NAMALWA (cell line): ENCODE measurements at regions not wholly inside any gene's neighbourhood (a gene's known extent, or its start where the extent isn't known, plus 50 kb on each side); places are given as distances from the start of the nearest gene placed in this dataset.
A peak's percentile ranks its signal among the peaks of the same experiment; 100 is the strongest.

Experiments used
- DNase-seq: peaks from one replicate; pipeline ENCODE4 v3.0.0-alpha.2; 2015; ENCODE audit warnings: low spot score

GRCh38 chr5:107808671-107809137 is 138.0 kb upstream of the EFNA5 start:
- DNase-seq = no peak

DNA sequence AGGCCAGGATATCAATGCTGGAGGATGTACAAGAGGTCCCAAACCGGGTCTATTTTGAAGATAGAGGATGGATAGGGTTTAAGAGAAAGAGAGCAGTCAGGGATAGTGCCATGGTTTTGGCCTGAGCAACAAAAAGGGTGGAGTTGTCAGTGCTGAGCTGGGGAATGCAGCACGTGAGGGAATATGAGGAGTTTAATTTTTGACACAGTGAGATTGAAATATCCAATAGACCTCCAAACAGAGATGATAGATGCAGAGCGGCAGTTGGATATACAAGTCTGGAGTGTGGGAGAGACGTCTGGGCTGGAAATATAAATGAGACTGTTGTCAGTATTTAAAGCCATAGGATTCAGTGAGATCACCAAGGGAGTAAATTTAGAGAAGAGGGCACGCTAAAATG is 136.7 kb upstream of the EFNA5 start:
- DNase-seq = no peak

DNA sequence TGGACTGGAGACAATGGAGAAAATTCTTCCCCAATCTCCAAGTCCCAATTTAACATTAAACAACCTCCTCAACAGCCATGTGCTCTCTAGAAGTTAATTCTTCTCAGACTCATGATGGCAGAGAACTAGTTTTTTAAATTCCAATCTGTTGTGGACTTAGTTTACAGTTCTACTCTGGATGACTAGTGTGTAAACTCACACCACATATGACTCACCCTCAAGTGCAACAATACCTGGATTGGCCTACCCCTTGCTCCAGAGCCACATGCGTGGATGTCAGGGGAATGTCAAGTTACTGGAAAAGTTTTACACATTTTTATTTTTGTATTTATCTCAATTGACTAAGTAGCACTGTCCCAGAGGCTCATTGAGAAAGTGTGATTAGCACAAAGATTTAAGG is 136.0 kb upstream of the EFNA5 start:
- DNase-seq = no peak

- no peak for DNase-seq
These were observed 135.5 kb upstream of the EFNA5 start for GRCh38 chr5:107806271-107806670.

DNA sequence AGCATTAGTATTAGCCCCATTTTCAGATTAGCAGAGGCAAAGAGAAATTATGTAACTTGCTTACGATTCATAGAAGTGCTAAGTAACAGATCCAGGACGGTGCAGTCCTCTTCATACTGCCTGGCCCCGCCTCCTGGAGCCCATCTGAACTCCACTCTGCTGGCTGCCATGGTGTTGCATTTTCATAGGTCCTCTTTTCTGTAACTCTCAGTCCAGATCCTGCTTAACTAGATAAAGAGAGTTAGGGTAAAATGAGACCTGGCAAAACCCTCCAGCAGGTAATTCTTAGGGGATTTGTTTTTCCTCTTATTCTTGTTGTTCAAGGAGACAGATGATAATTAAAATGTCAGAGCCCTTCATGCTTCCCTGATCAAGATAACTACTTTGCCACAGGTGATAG is 135.1 kb upstream of the EFNA5 start:
- no peak for DNase-seq

GRCh38 chr5:107805166-107805565 is 134.4 kb upstream of the EFNA5 start:
- DNase-seq = no peak

- no peak for DNase-seq
These were observed 133.0 kb upstream of the EFNA5 start for GRCh38 chr5:107803728-107804127.

DNA sequence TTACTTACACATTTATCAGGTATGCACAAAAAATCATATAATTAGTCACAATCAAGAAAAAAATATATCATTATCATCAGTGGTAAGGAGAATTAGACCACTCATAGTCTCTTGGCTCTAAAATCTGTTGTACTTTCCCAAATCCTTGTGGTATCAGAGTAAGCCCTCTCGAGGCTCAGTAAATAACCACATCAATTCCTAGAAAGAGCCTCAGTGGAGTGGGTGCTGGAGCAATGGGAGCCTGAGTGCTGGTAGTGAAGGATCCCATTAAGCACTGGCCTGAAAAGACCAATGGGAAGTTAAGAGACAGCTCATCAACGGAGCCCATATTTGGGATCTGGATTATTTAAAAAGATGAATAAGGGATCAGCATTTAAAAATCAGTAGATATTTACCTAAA is 130.3 kb upstream of the EFNA5 start:
- no peak for DNase-seq

- DNase-seq = no peak
These were observed 128.6 kb upstream of the EFNA5 start for GRCh38 chr5:107799306-107799705.

DNA sequence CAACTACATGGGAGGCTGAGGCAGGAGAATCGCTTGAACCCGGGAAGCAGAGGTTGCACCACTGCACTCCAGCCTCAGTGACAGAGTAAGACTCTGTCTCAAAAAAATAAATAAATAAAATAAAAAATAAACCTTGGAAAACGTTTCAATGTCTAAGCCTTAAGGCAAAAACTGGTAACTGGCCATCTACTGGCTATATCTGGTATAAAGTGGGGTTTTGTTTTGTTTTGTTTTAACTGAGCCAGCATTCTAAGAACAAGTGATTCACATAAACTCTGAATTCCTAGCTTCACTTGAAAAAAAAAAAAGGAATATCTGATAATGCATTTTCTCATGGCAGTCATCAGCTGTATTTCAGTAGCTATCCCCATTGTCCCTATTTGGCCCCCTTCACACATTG is 126.1 kb upstream of the EFNA5 start:
- DNase-seq = no peak

DNA sequence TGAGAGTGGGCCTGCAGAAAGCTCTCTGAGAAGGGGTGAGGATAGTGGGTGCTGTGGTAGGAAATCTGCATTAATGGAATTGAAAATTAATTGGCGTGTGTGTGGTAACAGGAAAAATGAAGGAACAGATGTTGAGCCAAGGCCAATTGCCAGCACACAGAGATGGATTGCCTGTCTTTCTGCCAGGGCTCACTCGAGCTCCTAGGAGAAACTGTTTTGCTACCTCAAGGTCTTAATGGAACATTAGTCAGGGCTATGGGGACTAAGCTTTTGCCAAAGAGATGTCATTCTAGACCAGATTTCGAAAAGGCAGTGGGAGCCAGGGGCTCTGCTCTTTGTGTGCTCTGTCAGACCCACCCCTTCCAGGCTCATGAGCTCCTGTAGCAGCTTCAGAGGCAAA is 124.0 kb upstream of the EFNA5 start:
- DNase-seq = no peak

GRCh38 chr5:107792940-107793339 is 122.2 kb upstream of the EFNA5 start:
- no peak for DNase-seq

- no peak for DNase-seq
These were observed 119.9 kb upstream of the EFNA5 start for GRCh38 chr5:107790671-107791070.

- no peak for DNase-seq
These were observed 115.7 kb upstream of the EFNA5 start for GRCh38 chr5:107786424-107786823.

GRCh38 chr5:107783551-107783950 is 112.8 kb upstream of the EFNA5 start:
- no peak for DNase-seq

GRCh38 chr5:107782561-107783169 is 111.9 kb upstream of the EFNA5 start:
- no peak for DNase-seq

- DNase-seq = no peak
These were observed 110.7 kb upstream of the EFNA5 start for GRCh38 chr5:107781451-107781850.

DNA sequence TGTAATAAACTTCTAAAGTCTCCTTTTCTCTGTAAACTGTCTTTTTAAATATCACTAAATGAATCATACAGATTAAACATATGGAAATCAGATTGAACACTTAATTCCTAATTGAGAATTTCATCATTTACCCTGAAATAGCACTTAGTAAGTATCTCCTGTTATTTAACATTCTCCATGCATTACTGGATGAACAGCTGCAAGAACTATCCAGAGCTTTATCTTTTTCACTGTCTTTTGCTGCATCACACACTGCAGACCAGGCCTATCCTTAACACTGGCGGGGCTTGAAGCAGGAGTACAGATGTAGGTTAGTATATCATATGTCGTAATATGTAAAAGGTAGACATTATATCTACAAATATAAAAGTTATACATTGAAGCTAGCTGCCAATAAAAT is 108.7 kb upstream of the EFNA5 start:
- no peak for DNase-seq

- DNase-seq = peak; percentile 25
These were observed 107.9 kb upstream of the EFNA5 start for GRCh38 chr5:107778647-107779046.

DNA sequence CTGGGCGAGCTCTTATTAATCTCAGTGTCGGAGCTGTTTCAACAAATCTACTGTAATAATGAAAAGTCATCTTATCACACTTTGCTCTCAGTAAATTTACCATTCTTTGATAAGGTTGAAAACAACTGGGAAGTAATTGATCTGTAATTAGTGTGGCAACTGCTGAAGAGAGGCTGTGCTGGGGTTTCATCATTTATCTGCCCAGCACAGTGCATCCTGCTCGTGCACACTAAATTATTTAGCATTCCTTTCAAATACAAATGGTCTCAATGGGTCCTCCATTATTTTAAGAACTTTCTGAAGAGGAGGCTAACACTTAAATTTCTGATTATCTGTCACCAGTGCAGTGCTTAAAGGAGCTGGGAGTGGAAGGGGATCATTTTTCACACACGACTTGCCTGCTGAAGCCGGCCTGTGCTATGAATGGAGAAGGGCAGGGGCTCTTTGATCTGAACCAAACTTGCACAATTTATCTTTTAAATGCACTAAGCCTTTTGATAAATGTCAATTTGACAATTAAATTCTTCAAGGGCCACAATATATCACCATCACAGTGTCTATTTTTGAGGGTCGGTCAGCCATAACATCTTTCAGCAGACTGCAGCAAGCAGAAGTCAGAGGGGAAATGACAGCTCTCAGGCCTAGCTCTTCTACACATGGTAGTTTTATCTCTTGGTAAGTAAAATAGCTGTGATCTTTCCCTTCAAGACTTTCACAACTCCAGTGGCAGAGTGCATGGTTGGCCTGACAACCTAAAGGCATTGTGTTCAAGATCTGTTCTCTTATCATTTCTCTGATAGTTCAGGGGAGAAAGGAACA is 106.4 kb upstream of the EFNA5 start:
- peak; percentile 11 for DNase-seq

DNA sequence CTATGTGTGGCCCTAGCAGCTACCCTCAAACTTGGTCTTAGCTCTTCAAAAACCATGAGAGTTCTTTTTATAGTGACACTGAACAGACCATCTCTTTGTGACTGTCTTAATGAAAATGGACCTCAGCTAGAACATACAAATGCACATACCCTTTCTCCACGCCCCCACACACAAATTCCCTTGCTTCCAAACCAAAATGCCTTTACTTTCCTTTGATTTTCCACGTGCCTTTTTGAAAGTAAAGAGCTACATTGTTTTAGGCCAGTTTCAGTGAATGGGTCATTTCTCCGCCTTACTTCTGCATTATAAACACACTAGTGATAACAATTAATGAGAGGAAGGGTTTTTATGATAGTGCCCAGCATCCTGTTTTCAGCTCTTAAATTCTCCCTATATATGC is 105.8 kb upstream of the EFNA5 start:
- no peak for DNase-seq

DNA sequence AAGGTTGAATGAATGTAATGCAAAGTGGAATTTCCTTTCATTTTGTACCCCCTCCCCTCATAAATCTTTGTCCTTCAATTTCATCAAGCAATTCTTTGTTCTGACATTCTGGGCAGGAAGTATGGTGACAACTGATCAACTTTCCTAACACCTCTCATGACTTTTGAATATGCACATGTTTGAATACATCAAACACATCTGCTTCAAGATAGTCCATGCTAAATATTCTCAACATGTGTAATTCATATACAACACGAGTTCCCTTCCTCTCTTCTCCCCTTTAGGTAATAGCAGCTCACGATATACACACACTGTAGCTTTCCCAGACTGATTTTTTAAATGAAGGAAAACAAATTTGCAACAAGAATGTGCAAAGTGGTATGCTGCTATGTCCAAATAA is 103.6 kb upstream of the EFNA5 start:
- no peak for DNase-seq

- no peak for DNase-seq
These were observed 102.7 kb upstream of the EFNA5 start for GRCh38 chr5:107773479-107773878.
